Muscle of back (tissue), 3 donors: ENCODE measurements at regions not wholly inside any gene's neighbourhood (a gene's known extent, or its start where the extent isn't known, plus 50 kb on each side); places are given as distances from the start of the nearest gene placed in this dataset.
A peak's percentile ranks its signal among the peaks of the same experiment; 100 is the strongest.
"Not testable (repeated sequence)": the region's sequence is repeated elsewhere in the genome, so short reads cannot be mapped to it uniquely, and the experiment has no call there.

ENCODE experiments used
- DNase-seq, 3 donors: peaks; one replicate each; pipeline versions ENCODE4 v3.0.0 to v3.0.0-alpha.2; 2013

DNA sequence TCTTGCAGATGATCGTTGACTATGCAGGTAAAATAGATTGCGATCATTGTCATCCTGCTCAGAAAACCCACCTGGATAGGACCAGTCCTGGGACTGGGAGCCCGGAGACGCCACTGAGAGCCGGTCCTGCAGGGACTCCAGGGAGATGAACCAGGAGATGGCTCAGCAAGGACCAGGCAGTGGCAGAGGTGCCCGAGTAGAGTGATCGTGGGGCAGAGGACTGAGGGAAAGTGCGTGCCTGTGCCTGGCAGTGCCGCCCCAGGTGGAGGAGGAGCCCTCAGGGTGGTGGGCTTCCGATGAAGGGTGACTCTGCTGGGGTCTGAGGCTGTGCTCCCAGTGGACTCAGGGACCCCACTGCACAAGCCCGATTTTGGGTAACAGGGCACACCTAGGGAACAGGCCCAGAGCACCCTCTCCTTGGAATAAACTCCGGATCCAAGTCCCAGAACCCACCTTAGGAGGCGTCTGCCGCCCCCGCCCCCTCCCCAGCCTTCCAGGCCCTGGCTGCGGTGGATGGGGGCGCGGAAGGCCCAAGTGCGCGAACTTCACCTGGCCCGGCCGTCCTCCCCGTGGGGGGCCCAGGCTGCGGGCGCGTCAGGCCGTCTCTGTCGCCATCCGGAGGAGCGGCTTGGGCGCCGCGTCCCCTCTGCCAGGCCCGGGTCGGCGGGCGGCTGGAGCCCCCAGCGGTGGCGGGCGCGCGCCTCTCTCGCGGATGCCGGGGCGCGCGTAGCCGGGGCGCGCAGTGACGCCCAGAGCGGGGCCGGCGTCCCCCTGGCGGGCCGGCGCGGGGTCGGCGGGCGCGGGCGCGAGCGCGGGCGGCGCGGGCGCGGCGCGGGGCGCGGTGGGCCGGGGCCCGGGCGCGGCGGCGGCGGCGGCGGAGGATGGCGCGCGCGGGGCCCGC is 1338.8 kb downstream of the BRD1 start:
- peak in 1 of 3 donors; percentile 10 for DNase-seq

DNA sequence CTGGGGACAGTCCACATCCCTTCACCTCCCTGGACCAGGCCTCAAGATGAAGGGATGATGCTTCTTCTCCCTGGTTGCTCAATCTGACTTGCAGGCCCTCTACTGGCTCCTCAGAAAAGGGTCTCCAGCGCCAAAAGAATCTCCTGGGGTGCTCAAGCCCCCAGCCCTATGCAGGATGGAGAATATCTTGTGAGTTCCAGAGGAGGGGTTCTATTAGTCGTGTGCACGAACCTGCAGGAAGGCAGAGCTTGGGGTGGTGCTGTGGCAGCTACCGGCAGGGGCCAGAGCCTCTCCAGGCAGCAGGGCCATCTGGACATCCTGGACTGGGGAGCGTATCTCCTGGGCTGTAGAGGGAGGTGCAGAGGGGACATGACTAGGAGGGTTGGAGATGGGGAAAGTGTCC is 1339.5 kb downstream of the BRD1 start:
- peak in 1 of 3 donors; percentile 34 for DNase-seq

DNA sequence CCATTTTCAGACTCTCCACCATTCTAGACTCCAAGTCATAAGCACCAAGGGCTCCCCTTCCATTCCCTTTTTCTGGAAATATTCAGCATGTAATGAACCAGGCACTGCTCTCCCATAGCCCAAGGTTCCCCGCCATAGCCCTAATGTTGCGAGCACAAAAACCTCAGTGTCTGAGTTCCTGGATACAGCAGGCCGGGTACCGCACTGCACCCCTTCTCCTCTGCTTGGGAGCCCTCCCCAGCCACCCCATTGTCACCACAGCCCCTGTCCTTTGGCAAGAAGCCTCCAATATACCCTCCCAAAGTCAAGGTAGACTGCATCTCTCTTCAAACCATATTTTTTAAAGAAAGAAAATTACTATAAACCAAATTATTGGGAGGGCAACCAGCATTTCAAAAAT is 1341.1 kb downstream of the BRD1 start:
- no peak for DNase-seq

DNA sequence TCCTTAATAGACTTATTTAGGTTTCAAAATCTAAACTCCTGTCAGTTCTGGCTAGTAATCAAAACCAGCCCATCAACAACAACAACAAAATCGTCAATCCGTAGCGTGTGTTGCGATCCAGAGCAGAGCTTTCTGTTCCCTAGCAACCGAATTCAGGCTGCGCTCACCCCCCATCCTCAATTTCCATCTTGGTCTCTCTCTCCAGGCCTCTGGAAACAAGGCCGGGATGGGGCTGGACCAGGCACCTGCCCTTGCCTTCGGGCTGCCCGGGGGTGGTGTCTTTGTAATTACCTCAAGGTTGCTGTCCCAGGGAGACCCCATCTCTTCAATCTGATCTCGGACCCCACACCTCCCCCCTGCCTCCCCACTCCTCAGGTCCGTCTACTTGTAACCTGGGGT is 1341.5 kb downstream of the BRD1 start:
- DNase-seq, result no peak

DNA sequence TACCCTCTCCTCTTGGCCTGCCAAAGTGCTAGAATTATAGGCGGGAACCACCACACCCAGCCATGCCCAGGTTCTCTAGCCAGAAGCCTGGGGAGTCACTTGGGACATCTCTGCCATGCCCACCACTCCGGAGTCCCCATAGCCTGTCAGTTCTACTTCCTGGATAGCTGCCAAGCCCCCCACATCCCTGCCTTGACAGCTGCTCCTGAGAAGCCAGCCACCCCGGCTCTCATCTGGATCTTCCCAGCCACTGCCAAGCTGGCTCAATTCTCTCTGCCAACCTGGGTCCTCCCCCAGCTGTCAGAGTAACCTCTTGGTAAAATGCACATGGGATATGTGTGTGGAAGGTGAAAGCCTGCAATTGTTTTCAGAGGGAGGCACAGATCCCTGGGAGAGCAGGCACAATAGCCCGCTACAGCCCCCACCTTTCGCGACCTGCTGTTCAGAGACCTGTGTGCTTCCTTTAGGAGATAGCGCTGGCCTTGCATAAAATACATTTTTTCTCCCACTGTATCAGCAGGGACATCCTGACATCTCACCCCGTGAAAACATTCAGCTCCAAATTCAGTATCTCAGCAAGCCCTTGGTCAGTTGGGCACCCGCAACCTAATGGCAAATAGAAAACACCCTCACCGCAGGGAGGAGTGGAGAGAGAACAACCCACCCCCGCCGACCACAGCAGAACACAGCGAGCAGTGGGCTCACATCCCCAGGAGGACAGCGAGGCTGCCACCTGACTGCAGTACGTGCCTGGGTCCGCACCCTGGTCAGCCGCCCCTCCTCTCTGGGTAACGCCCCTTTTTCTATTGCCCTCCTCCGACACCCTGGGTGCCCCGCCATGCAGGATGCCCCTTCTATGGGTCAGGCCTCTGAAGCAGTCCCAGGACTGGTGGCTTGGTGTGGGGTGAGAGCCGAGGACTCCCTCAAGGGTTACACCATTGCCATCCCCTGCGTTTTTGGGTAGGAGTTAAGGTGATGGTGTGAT is 1342.2 kb downstream of the BRD1 start:
- no peak for DNase-seq

DNA sequence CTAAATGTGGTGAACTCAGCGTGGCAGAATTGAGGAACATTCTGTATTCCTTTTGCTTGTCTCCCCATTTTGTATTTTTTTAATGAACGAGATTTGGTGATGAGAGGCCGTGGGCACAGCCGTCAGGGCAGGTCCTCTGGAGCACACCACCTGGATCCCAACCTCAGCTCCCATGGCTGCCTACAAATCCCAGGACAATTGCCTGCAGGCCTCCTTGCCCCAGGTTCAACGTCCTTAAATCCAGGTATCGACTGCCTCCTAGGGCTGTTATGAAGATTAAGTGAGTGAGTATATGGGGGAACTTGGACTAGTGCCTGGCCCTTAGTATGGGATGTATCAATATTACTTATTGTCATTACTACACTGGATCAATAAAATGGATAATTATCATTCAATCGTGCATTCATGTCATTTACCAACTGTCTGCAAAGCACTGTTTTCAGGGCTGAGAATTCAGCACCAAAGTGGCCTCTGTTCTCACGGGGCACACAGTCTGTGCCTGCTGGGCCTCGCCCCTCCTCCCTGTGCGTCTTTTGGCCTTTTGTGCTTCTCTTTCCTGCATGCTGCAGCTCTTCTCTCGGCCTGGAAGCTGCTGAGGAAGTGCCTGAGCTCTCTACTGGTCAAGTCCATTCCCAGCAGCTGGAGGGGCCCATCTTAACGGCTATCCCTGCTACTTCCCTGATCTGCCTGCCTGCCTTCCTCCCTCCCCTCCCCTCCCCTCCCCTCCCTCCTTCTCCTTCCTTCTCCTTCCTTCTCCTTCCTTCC is 1343.7 kb downstream of the BRD1 start:
- DNase-seq, result no peak

DNA sequence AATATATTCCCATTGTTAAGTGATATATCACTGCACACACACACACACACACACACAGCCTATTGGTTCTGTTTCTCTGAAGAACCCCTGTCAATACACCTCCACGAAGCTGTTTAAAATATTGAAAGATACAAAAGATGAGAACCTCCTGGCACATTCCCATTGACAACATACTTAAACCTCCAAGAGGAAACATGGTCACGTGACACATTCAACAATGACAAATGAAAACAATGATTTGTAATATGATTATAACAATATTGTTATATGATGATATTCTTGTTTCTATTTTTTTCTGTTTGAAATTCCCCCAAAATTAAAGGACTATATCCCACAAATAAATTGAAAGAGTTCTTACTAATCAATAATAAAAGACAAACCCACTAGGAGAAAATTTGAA is 1344.9 kb downstream of the BRD1 start:
- no peak for DNase-seq

DNA sequence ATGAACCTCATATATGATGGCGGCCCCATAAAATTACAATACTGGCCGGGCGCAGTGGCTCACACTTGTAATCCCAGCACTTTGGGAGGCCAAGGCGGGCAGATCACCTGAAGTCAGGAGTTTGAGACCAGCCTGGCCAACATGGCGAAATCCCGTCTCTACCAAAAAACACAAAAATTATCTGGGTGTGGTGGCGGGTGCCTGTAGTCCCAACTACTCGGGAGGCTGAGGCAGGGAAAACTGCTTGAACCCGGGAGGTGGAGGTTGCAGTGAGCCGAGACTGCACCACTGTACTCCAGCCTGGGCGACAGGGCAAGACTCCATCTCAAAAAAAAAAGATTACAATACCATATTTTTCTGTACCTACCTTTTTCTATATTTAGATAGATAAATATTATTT is 1345.5 kb downstream of the BRD1 start:
- DNase-seq, result not testable (repeated sequence)

DNA sequence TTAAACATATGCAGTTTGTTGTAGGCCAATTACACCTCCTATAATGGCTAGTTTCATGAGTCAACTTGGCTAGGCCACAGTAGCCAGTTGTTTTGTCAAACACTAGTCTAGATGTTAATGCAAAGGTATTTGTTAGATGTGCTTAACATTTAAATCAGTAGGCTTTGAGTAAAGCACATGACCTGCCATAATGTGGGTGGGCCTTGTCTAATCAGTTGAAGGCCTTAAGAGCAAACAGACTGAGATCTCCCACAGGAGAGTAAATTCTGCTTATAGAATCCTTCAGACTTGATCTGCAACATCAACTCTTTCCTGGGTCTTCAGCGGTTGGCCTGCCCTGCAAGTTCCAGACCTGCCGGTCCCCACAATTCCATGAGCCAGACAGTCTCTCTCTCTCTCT is 1345.9 kb downstream of the BRD1 start:
- DNase-seq, result no peak

DNA sequence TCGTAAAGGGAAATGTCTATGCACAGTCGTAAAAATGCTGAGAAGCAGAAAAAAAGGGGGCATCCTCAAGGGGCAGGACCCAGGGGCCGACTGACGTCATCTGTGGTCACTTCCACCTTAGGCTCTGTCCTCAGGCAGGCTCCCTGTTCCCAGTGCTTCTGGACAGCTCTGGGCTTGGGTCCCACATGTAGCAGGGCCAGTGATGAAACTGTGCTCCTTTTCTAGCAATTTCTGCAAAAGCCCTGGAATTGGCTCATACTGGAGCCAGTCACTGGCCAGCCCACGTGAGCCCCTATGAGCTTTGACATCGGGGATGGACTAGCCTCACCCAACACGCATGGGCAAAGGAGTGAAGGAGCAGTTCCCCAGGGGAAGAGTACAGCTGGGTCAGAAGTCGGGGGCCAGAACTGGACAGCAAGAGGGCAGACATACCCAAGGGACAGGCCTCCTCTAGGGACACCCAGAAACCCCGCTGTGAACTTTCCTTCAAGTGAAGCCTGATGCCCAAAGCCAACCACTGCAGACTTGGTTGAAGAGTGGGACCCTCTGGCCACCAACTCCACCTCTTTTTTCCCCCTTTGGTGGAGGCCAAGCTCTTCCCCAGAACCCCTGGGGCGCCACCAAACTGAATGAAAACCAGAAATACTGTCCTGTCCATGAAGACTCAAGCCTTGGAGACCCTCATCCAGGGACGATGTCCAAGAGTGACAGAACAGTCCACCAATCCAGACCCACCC is 1349.0 kb downstream of the BRD1 start:
- no peak for DNase-seq

DNA sequence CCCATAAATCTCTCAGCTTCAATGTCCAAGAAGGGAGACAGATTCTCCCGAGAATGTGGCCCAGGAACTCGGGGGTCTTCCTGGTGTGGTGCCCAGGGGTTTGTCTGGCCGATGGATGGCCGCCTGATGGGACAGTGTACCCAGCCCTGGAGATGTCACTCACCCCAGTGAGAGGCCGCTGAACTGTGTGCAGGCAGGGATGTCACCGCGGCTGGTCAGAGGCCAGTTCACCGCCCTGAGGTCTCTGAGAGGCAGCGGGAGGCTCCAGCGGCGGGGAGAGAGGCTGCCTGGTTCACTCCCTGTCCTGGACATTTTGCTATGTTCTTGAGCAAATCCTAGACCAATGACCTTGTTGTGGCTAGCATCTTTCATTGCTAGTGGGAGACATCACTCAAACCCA is 1349.5 kb downstream of the BRD1 start:
- DNase-seq, result no peak

DNA sequence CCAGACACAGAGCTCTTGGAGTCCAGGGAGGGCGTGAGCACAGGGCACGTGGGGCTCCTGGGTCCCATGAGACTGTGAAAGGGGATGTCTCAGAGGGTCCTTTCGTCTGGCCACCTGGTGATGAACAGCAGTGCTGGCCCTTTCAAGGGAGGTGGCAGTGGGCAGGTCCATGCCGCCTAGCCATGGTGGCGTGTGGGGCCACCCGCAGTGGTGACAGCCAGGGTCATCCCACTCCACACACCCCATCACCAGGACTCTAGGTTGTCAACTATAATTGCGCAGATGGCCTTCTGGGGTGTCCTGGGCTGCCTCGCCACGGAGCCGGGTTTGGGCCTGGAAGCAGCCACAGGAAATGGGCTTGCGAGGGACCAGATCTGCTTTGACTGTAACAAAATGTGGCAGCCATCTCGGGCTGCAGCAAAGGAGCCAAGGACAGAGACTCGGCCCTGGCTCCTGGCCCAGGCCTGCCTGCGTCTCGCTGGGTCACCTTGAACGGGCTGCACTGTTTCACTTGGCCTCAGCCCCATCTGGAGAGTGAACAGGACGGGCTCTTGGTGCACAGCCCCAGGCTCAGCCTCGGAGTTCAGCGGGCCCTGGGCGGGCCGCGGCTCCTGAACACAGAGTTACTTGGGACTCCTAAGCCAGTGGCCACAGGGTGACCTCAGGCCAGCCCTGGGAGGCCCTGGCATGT is 1350.5 kb downstream of the BRD1 start:
- no peak for DNase-seq

DNA sequence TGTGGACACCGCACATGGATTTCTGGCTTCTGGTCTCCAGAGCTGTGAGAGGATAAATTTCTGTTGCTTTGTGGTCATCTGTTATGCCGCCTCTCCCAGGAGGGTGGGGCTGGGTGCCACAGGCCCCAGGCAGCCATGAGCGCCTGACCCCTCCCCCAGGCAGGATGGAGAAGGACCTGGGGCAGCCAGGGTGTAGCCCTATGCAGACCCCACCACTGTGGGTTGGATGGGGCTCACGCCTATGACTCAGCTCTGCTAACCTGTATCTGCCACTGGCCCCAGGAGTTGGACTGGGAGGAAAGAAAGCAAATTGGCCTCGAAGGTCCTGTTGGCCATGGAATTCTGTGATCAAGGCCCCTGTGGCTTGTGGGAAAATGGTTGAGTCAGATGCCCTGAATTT is 1351.1 kb downstream of the BRD1 start:
- DNase-seq, result no peak

DNA sequence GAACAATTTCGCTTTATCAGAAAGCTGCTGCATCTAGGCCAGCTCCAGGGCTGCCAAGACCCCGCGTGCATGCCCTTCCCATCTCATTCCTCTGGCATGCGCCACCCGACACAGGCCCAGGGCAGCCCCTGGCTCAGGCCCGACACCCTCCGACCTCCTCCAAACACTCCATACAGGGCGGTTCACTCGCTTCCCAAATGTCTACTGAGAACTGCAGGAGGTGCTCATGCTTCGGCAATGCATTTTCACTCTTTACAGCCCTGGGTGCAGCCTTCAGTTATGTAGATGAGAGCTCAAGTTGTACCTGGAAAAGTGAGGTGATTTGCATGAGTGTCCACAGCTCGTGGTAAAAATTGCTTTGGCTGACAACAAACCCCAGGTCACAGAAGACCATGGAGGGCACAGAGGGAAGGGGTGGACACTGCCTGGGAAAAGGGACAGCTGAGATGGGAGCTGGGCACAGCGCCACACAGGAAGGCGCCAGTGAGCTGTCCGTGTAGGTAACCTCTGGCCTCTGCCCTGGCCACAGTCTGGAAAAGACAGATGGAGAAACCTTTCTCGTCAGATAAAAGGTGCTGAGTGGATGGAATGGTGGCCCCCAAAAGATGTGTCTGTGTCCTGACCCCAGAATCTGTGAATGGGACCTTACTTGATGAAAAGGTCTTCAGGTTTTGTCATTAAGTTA is 1351.9 kb downstream of the BRD1 start:
- no peak for DNase-seq

DNA sequence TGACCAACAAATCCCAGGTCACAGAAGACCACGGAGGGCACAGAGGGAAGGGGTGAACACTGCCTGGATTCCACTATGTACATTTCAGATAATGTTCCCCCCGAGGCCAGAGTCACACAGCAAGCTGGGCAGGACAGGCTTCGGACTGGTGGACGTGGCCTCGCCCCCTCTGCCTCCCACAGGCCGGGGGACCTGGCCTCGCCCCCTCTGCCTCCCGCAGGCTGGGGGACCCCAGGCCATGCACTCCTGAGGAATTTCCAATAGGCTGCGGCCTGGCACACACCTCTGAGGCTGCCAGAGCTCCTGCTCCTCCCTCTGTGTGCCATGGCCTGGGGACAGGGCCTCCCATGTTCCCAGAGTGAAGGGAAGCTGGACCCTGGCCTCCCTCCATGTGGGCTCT is 1352.8 kb downstream of the BRD1 start:
- DNase-seq, result no peak

DNA sequence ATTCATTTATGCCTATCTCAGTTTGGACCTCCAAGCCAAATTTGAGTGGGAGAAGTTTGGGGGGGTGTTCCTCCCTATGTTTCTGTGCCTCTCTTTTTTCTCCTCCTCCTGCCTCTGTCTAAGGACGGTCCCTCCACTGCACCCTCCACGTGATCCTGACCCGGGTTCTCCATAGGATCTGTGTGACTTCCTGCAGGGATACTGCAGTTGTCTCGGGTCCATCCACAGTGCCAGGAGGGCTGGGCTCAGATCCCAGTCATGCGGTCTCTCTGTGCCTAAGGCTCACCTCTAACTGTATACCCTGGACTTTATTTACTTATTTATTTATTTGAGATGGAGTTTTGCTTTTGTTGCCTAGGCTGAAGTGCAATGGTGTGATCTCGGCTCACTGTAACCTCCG is 1354.5 kb downstream of the BRD1 start:
- no peak for DNase-seq

DNA sequence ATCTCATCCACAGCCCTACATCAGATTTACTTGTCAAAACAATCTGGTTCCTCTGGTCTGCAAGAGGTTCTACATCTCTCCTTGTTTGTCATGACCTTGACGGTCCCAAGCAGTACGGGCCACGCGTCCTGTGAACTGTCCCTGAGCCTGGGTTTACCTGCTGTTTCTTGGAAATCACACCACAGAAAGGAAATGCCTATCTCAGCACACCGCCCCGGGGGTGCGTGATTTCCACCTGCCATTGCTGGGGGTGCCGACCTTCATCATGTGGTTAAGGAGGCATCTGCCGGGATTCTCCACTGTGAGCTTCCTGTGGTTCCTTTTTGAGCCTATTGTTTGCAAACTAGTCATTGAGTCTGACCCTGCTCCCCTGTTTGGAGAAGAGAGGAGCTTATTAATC is 1363.4 kb downstream of the BRD1 start:
- no peak for DNase-seq

DNA sequence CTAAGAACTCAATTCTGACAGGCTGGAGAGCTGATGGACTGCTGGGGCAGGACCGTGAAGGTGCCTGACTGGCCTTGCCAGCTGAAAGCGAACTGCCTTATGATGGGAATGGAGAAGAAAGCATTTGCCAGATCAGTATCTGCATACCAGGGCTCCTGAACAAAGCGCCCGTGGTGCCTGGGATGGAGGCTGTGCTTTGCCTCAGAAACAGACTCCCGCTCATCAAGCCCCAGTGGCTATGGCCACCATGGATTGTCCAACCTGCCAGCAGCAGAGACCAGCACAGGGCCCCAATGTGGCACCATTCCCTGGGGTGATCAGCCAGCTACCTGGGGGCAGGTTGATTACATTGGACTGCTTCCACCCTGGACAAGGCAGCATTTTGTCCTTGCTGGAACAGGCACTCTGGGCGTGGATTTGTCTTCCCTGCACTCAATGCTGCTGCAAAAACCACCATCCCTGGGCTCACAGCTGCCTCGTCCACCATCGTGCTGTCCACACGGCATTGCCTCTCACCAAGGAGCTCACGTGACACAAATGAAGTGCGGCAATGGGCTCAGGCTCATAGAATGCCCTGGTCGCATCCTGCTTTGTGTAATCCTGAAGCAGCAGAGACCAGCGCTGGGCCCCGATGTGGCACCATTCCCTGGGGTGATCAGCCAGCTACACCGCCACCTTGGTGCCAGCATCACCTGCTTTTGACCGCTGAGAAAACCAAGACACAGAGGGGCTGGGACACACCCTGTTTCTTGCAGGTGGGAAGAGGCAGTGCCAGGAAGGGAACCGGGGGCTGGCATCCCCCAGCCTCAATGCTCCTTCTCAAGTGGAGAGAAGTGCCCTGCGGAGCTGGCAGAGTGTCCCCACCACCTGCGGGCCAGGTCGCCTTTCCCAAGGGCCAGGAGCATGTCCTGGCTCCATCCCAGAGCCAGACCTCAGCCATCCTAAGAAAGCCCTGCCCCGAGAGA is 1367.5 kb downstream of the BRD1 start:
- DNase-seq, result no peak

DNA sequence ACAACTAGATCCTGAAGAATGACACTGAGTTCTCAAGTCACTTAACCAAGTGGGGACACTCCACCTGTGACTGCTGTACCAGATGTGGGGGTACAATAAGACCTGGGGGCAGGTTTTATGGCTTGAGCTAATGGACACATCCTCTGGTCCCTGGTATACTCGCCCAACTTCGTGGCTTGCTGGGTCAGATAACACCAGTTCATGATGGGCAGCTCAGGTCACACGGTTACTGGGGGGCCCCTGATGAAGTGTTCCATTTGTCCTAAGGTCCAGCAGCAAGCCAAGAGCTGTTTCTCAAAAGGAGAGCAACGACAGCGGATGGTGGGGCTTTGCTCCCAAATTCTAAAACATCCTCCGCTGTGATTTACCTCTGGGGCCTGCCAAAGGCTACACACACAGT is 1368.4 kb downstream of the BRD1 start:
- no peak for DNase-seq
